H9 (cell line): ENCODE measurements at regions not wholly inside any gene's neighbourhood (a gene's known extent, or its start where the extent isn't known, plus 50 kb on each side); places are given as distances from the start of the nearest gene placed in this dataset.

Source experiments
- DNase-seq: peaks from one replicate; pipeline ENCODE4 v3.0.0-alpha.2; 2017
- H2AFZ ChIP-seq: one replicate; pipeline ENCODE4 v1.6.1; 2013; ENCODE audit warnings: mild to moderate bottlenecking, low read length, control low read depth, moderate library complexity
- H2AK5ac ChIP-seq: 2 replicates; pipeline ENCODE4 v1.6.1; 2013; ENCODE audit warnings: low read length, control low read depth, mixed read lengths; ENCODE audit not compliant: insufficient read length
- H2BK120ac ChIP-seq: one replicate; pipeline ENCODE4 v1.6.1; 2013; ENCODE audit warnings: low read depth, mild to moderate bottlenecking, low read length, control low read depth, inconsistent platforms; ENCODE audit not compliant: poor library complexity, severe bottlenecking
- H2BK12ac ChIP-seq: 2 replicates; pipeline ENCODE4 v1.6.1; 2013; ENCODE audit warnings: low read length, control low read depth, mixed read lengths, low read depth; ENCODE audit not compliant: insufficient read length
- H2BK15ac ChIP-seq: 2 replicates; pipeline ENCODE4 v1.6.1; 2013; ENCODE audit warnings: low read depth, low read length, control low read depth
- H2BK20ac ChIP-seq: one replicate; pipeline ENCODE4 v1.6.1; 2013; ENCODE audit warnings: low read depth, mild to moderate bottlenecking, low read length, control low read depth, inconsistent platforms; ENCODE audit not compliant: poor library complexity, severe bottlenecking
- H2BK5ac ChIP-seq: 2 replicates; pipeline ENCODE4 v1.6.1; 2013; ENCODE audit warnings: low read length, control low read depth, mixed read lengths; ENCODE audit not compliant: insufficient read length
- H3K14ac ChIP-seq: 2 replicates; pipeline ENCODE4 v1.6.1; 2013; ENCODE audit warnings: low read length, control low read depth; ENCODE audit not compliant: insufficient read depth
- H3K18ac ChIP-seq: 2 replicates; pipeline ENCODE4 v1.6.1; 2013; ENCODE audit warnings: low read depth, mild to moderate bottlenecking, mixed read lengths, low read length, control low read depth; ENCODE audit not compliant: insufficient read length
- H3K23ac ChIP-seq: 2 replicates; pipeline ENCODE4 v1.6.1; 2013; ENCODE audit warnings: low read length, control low read depth, mixed read lengths, low read depth; ENCODE audit not compliant: insufficient read length
- H3K23me2 ChIP-seq: 2 replicates; pipeline ENCODE4 v1.6.1; 2013; ENCODE audit warnings: low read depth, mild to moderate bottlenecking, mixed read lengths, low read length, control low read depth; ENCODE audit not compliant: insufficient read length, poor library complexity, severe bottlenecking
- H3K27ac ChIP-seq: 2 replicates; pipeline ENCODE4 v1.5.1; 2013; ENCODE audit warnings: low read length, control low read depth, mixed read lengths, low read depth; ENCODE audit not compliant: insufficient read length
- H3K27me3 ChIP-seq: 2 replicates; pipeline ENCODE4 v1.6.1; 2013; ENCODE audit warnings: low read length, control low read depth, inconsistent platforms; ENCODE audit not compliant: insufficient read depth
- H3K4ac ChIP-seq: 2 replicates; pipeline ENCODE4 v1.6.1; 2013; ENCODE audit warnings: low read depth, mild to moderate bottlenecking, control low read depth, inconsistent platforms, low read length, moderate library complexity
- H3K4me1 ChIP-seq: 2 replicates; pipeline ENCODE4 v1.6.1; 2013; ENCODE audit warnings: low read length, control low read depth, inconsistent platforms; ENCODE audit not compliant: insufficient read depth
- H3K4me2 ChIP-seq: 2 replicates; pipeline ENCODE4 v1.6.1; 2013; ENCODE audit warnings: low read length, control low read depth, mixed read lengths; ENCODE audit not compliant: insufficient read length, insufficient read depth
- H3K56ac ChIP-seq: 2 replicates; pipeline ENCODE4 v1.6.1; 2013; ENCODE audit warnings: low read depth, mild to moderate bottlenecking, mixed read lengths, low read length, control low read depth; ENCODE audit not compliant: insufficient read length
- H3K79me1 ChIP-seq: 2 replicates; pipeline ENCODE4 v1.6.1; 2013; ENCODE audit warnings: low read depth, mild to moderate bottlenecking, moderate library complexity, low read length, control low read depth, inconsistent platforms; ENCODE audit not compliant: insufficient read depth, poor library complexity, severe bottlenecking
- H3K79me2 ChIP-seq: 2 replicates; pipeline ENCODE4 v1.6.1; 2013; ENCODE audit warnings: low read length, control low read depth, inconsistent platforms; ENCODE audit not compliant: insufficient read depth
- H3K9ac ChIP-seq: 2 replicates; pipeline ENCODE4 v1.6.1; 2013; ENCODE audit warnings: low read length, control low read depth, mixed read lengths; ENCODE audit not compliant: insufficient read length; ENCODE audit errors: extremely low read depth
- H3K9me3 ChIP-seq: one replicate; pipeline ENCODE4 v1.6.1; 2013; ENCODE audit warnings: low read depth, low read length, inconsistent platforms; ENCODE audit not compliant: control insufficient read depth
- H3T11ph ChIP-seq: one replicate; pipeline ENCODE4 v1.6.1; 2013; ENCODE audit warnings: mild to moderate bottlenecking, low read length, control low read depth, inconsistent platforms
- H4K20me1 ChIP-seq: one replicate; pipeline ENCODE4 v1.6.1; 2013; ENCODE audit not compliant: control insufficient read depth, insufficient read length, insufficient read depth
- H4K5ac ChIP-seq: 2 replicates; pipeline ENCODE4 v1.6.1; 2013; ENCODE audit warnings: low read depth, mild to moderate bottlenecking, mixed read lengths, low read length, control low read depth; ENCODE audit not compliant: insufficient read length
- H4K8ac ChIP-seq: replicated peaks from 2 replicates; pipeline ENCODE4 v1.6.1; 2013; ENCODE audit warnings: low read length, control low read depth, mixed read lengths, low read depth; ENCODE audit not compliant: insufficient read length
- H4K91ac ChIP-seq: 2 replicates; pipeline ENCODE4 v1.6.1; 2013; ENCODE audit warnings: low read depth, mild to moderate bottlenecking, moderate library complexity, mixed read lengths, low read length, control low read depth; ENCODE audit not compliant: insufficient read length
- H3K27ac Mint-ChIP-seq, 3 experiments: 2 replicates in 2 of 3; 3 replicates in 1 of 3; pipeline ENCODE4 v1.8.0; 2020 to 2021; ENCODE audit warnings: mixed read lengths in 3 of 3, mild to moderate bottlenecking in 1 of 3, moderate library complexity in 1 of 3
- H3K27me3 Mint-ChIP-seq: 2 replicates; pipeline ENCODE4 v1.8.0; 2021; ENCODE audit warnings: low read depth, mild to moderate bottlenecking, moderate library complexity, mixed read lengths
- H3K36me3 Mint-ChIP-seq, 3 experiments: 2 replicates in 2 of 3; 3 replicates in 1 of 3; pipeline ENCODE4 v1.8.0; 2020 to 2021; ENCODE audit warnings: low read depth in 3 of 3, mixed read lengths in 3 of 3; ENCODE audit not compliant: insufficient read depth in 1 of 3
- H3K4me1 Mint-ChIP-seq, 2 experiments: 2 replicates each; pipeline ENCODE4 v1.8.0; 2020; ENCODE audit warnings: mixed read lengths in 2 of 2
- H3K4me3 Mint-ChIP-seq, 2 experiments: 2 replicates in 1 of 2; 3 replicates in 1 of 2; pipeline ENCODE4 v1.8.0; 2020 to 2021; ENCODE audit warnings: mild to moderate bottlenecking in 2 of 2, mixed read lengths in 2 of 2, moderate library complexity in 1 of 2
- H3K9me3 Mint-ChIP-seq, 2 experiments: 2 replicates in 1 of 2; 3 replicates in 1 of 2; pipeline ENCODE4 v1.8.0; 2020; ENCODE audit warnings: mild to moderate bottlenecking in 2 of 2, mixed read lengths in 2 of 2, moderate library complexity in 1 of 2
- WGBS: extraction: QIAGEN DNeasy Blood & Tissue Kit; methylation state at CpG from one replicate; pipeline ENCODE4 v1.1.7; 2013; ENCODE audit warnings: missing lambda C conversion rate, low lambda C conversion rate, mixed read lengths; ENCODE audit not compliant: insufficient read length; ENCODE audit errors: extremely low coverage; 5-methylcytosine and 5-hydroxymethylcytosine counted together
- TF ChIP-seq, protein P1 (sequence below): fragments of 200-600 bp; sonication (generic); conservative IDR thresholded peaks from 3 replicates; pipeline ENCODE4 v1.8.0; 2021; ENCODE audit warnings: antibody characterized with exemption, mild to moderate bottlenecking

DNA sequence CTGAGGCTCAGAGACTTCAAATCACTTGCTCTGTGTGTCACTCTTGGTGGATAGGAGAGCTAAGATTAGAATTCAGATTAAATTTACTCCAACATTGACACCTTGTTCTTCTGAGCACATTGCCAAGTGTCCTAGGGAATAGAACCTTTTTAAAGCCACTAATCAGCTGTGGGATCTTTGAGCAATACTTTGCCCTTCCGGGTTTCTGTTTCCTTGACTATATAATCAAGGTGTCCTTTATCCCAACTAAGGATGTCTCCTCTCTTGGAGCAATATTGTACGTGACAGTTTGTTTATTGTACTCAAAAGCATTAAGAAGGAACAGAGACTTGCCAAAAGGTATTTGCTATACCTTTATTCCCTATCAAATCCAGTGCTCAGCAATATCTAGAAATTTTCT is 170.9 kb upstream of the CADPS start:
- H3K14ac ChIP-seq, result no peak overlapping the region
- no peak overlapping the region for H3T11ph ChIP-seq
- WGBS, result no CpG with 5 or more reads among the region's 2 CpGs
- no peak overlapping the region for H3K4ac ChIP-seq
- no peak overlapping the region for H4K91ac ChIP-seq
- H2AK5ac ChIP-seq, result no peak overlapping the region
- H2BK12ac ChIP-seq, result no peak overlapping the region
- no peak overlapping the region for H3K23ac ChIP-seq
- no peak overlapping the region for H4K8ac ChIP-seq
- Mint-ChIP-seq H3K27ac (no peak overlapping the region), H3K36me3 (peaks cover 5 to 11% (median 11%) of the 10 kb centered on the region in 3 experiments; a peak in 4 of 7 replicates), H3K4me3 (no peak overlapping the region), H3K9me3 (peaks cover 2 to 3% of the 10 kb centered on the region in 2 experiments; a peak in 1 of 5 replicates), H3K27me3 (no peaks in the 10 kb centered on the region), H3K4me1 (peaks cover 11 to 16% of the 10 kb centered on the region in 2 experiments)
- H3K18ac ChIP-seq, result no peak overlapping the region
- no peaks in the 10 kb centered on the region for H3K79me1 ChIP-seq
- H2BK15ac ChIP-seq, result no peak overlapping the region
- no peak overlapping the region for H3K9ac ChIP-seq
- no peak overlapping the region for H2AFZ ChIP-seq
- no peak overlapping the region for H2BK20ac ChIP-seq
- no peak overlapping the region for H3K4me2 ChIP-seq
- no peak for DNase-seq
- no peaks in the 10 kb centered on the region for H3K9me3 ChIP-seq
- no peaks in the 10 kb centered on the region for H3K27me3 ChIP-seq
- H3K4me1 ChIP-seq, result 0 out of 2 replicates have a peak, but pooled peaks cover 1% of the 10 kb centered on the region
- no peaks in the 10 kb centered on the region for H4K20me1 ChIP-seq
- no peak overlapping the region for H2BK5ac ChIP-seq
- H3K23me2 ChIP-seq, result no peaks in the 10 kb centered on the region
- no peak overlapping the region for H2BK120ac ChIP-seq
- no peak overlapping the region for H3K56ac ChIP-seq
- no peak overlapping the region for H3K27ac ChIP-seq
- no peaks in the 10 kb centered on the region for H3K79me2 ChIP-seq
- TF ChIP-seq, protein P1, sequence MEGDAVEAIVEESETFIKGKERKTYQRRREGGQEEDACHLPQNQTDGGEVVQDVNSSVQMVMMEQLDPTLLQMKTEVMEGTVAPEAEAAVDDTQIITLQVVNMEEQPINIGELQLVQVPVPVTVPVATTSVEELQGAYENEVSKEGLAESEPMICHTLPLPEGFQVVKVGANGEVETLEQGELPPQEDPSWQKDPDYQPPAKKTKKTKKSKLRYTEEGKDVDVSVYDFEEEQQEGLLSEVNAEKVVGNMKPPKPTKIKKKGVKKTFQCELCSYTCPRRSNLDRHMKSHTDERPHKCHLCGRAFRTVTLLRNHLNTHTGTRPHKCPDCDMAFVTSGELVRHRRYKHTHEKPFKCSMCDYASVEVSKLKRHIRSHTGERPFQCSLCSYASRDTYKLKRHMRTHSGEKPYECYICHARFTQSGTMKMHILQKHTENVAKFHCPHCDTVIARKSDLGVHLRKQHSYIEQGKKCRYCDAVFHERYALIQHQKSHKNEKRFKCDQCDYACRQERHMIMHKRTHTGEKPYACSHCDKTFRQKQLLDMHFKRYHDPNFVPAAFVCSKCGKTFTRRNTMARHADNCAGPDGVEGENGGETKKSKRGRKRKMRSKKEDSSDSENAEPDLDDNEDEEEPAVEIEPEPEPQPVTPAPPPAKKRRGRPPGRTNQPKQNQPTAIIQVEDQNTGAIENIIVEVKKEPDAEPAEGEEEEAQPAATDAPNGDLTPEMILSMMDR, result no peak
- H4K5ac ChIP-seq, result no peak overlapping the region
